GM12878 (cell line): ENCODE measurements at regions not wholly inside any gene's neighbourhood (a gene's known extent, or its start where the extent isn't known, plus 50 kb on each side); places are given as distances from the start of the nearest gene placed in this dataset.

Experiments
- ATAC-seq: fragments of 200-7000 bp; cut with Tn5 transposase; 3 replicates; pipeline ENCODE4 v1.9.1; 2020; ENCODE audit warnings: mild to moderate bottlenecking, moderate library complexity
- BruUV-seq: library from RNA; stranded (reverse); fragments of 400-500 nt; replicated peaks from 2 replicates; lab custom pipeline; 2021; lab: Mats Ljungman, UMichigan
- CTCF ChIA-PET: fragments of 300-600 bp; sonication (Branson Sonifier 250); formaldehyde crosslinking; extraction: SDS; loops from one replicate; lab custom pipeline; 2021; ENCODE audit warnings: inconsistent platforms; lab: Yijun Ruan, JAX
- POLR2A ChIA-PET: fragments of 350-600 bp; formaldehyde crosslinking; extraction: SDS; loops from one replicate; lab custom pipeline; 2021; ENCODE audit warnings: inconsistent platforms; lab: Charles Lee
- RAD21 ChIA-PET: fragments of 300-600 bp; sonication (Branson Sonifier 250); formaldehyde crosslinking; loops from one replicate; lab custom pipeline; 2023; ENCODE audit warnings: antibody characterized with exemption; ENCODE audit not compliant: unreplicated experiment; lab: Charles Lee
- SMC1A ChIA-PET: fragments of 300-600 bp; sonication (Branson Sonifier 250); formaldehyde crosslinking; loops from one replicate; lab custom pipeline; 2023; ENCODE audit not compliant: unreplicated experiment, uncharacterized antibody; lab: Charles Lee
- DNase-seq: peaks from one replicate; pipeline ENCODE4 v3.0.0-alpha.2; 2011; ENCODE audit warnings: low read depth, low spot score
- FAIRE-seq: peaks from 3 replicates; lab custom pipeline; 2011; peaks lifted over from hg19 to GRCh38; lab: Jason Lieb, UNC
- H2AFZ ChIP-seq: 2 replicates; pipeline ENCODE4 v1.6.0; 2011; ENCODE audit warnings: low read depth, low read length, control low read depth; ENCODE audit not compliant: control insufficient read depth
- H3K27ac ChIP-seq: 2 replicates; pipeline ENCODE4 v1.5.1; 2011; ENCODE audit warnings: control low read depth; ENCODE audit not compliant: control insufficient read depth, insufficient read depth
- H3K27me3 ChIP-seq, 2 experiments: replicated peaks in 1 of 2; 2 replicates each; pipeline versions ENCODE4 v1.6.0 to v1.6.1; 2011; ENCODE audit warnings: low read length in 1 of 2; ENCODE audit not compliant: control insufficient read depth in 2 of 2, insufficient read depth in 2 of 2
- H3K36me3 ChIP-seq, 2 experiments: 2 replicates each; pipeline ENCODE4 v1.5.1; 2011; ENCODE audit warnings: low read length in 1 of 2; ENCODE audit not compliant: control insufficient read depth in 2 of 2, insufficient read depth in 2 of 2
- H3K4me1 ChIP-seq: 2 replicates; pipeline ENCODE4 v1.6.1; 2011; ENCODE audit warnings: mild to moderate bottlenecking, low read length, moderate library complexity, mixed read lengths; ENCODE audit not compliant: control insufficient read depth, insufficient read depth
- H3K4me2 ChIP-seq: 2 replicates; pipeline ENCODE4 v1.6.0; 2011; ENCODE audit warnings: control low read depth; ENCODE audit not compliant: control insufficient read depth, insufficient read depth
- H3K4me3 ChIP-seq: fragments of 200-600 bp; sonication (generic); 2 replicates; pipeline ENCODE4 v1.5.1; 2016
- H3K79me2 ChIP-seq: 2 replicates; pipeline ENCODE4 v1.6.0; 2011; ENCODE audit warnings: low read length; ENCODE audit not compliant: control insufficient read depth, insufficient read depth
- H3K9ac ChIP-seq: 2 replicates; pipeline ENCODE4 v1.8.0; 2011; ENCODE audit warnings: low read length, control low read depth, mixed read lengths; ENCODE audit not compliant: control insufficient read depth, insufficient read depth
- H3K9me3 ChIP-seq: replicated peaks from 3 replicates; pipeline ENCODE4 v1.5.1; 2011; ENCODE audit warnings: mild to moderate bottlenecking, low read length; ENCODE audit not compliant: control insufficient read depth, insufficient read depth
- H4K20me1 ChIP-seq: 2 replicates; pipeline ENCODE4 v1.6.0; 2011; ENCODE audit not compliant: control insufficient read depth, insufficient read depth
- CEBPZ ChIP-seq: fragments of 150-350 bp; IDR thresholded peaks from 2 replicates; pipeline ENCODE4 v1.6.1; 2016; ENCODE audit warnings: low read depth, low read length
- CHD2 ChIP-seq: IDR thresholded peaks from 2 replicates; pipeline ENCODE4 v1.6.1; 2011; ENCODE audit warnings: low read depth, low read length, improper control_type of control experiment, borderline replicate concordance
- CHD4 ChIP-seq: fragments of 200-600 bp; sonication (generic); IDR thresholded peaks from 2 replicates; pipeline ENCODE4 v1.6.1; 2016; ENCODE audit warnings: mild to moderate bottlenecking
- CREM ChIP-seq: IDR thresholded peaks from 2 replicates; pipeline ENCODE4 v1.6.1; 2014; ENCODE audit warnings: antibody characterized with exemption, low read depth
- MXI1 ChIP-seq: fragments of 150-350 bp; IDR thresholded peaks from 2 replicates; pipeline ENCODE4 v1.6.1; 2011; ENCODE audit warnings: low read depth, mild to moderate bottlenecking, inconsistent platforms, low read length, improper control_type of control experiment
- WGBS: methylation state at CpG from one replicate; pipeline ENCODE4 v1.1.6; 2016; ENCODE audit warnings: low lambda C conversion rate; ENCODE audit not compliant: insufficient replicate concordance, insufficient coverage; ENCODE audit errors: missing lambda C conversion rate; 5-methylcytosine and 5-hydroxymethylcytosine counted together
- in situ Hi-C: fragments of 300-500 bp; cut with MboI; formaldehyde crosslinking; loops from 9 replicates; pipeline ENCODE4 v1.14.3; 2018; ENCODE audit warnings: mixed read lengths
- intact Hi-C: fragments of 100-400 bp; cut with micrococcal nuclease; formaldehyde crosslinking; loops from one replicate; pipeline ENCODE4 v1.14.2; 2022; ENCODE audit not compliant: unreplicated experiment

- TF ChIP-seq CEBPZ (no peak), CHD4 (no peak), MXI1 (no peak), CHD2 (no peak)
Measured at GRCh38 chr10:85430991-85431390, 935.6 kb downstream of the GRID1 start (continued).

- DNase-seq: no peak
- CTCF ChIA-PET: no interaction called here
Measured at GRCh38 chr10:85433248-85433647, 933.3 kb downstream of the GRID1 start.

More at GRCh38 chr10:85433248-85433647, 933.3 kb downstream of the GRID1 start:
- H3K27me3 ChIP-seq: no peaks in the 10 kb centered on the region
- TF ChIP-seq CREM: no peak
- H3K4me3 ChIP-seq: no peak overlapping the region
- SMC1A ChIA-PET: no interaction called here
- no peaks in the 10 kb centered on the region for H3K4me1 ChIP-seq
- H3K36me3 ChIP-seq: no peaks in the 10 kb centered on the region
- FAIRE-seq: no peak
- H3K9ac ChIP-seq: no peak overlapping the region
- POLR2A ChIA-PET: no interaction called here
- ATAC-seq: no peak
- no peak overlapping the region for H3K27ac ChIP-seq
- H3K4me2 ChIP-seq: no peak overlapping the region
- 50% methylated on average over 7 of the region's 7 CpGs for WGBS
- in situ Hi-C loops: no loop called here
- no peak overlapping the region for H2AFZ ChIP-seq
- no TSS peak for BruUV-seq
- H4K20me1 ChIP-seq: no peaks in the 10 kb centered on the region
- H3K9me3 ChIP-seq: no peaks in the 10 kb centered on the region
- RAD21 ChIA-PET: no interaction called here
- H3K79me2 ChIP-seq: no peaks in the 10 kb centered on the region
- intact Hi-C loops: no loop called here
